Peyer's patch (tissue), 4 donors: ENCODE measurements at regions not wholly inside any gene's neighbourhood (a gene's known extent, or its start where the extent isn't known, plus 50 kb on each side); places are given as distances from the start of the nearest gene placed in this dataset.

ENCODE experiments used
- POLR2A ChIP-seq, 2 donors: fragments of 450-650 bp; IDR thresholded peaks; one replicate each; pipeline ENCODE4 v1.5.1; 2017; ENCODE audit warnings: antibody characterized with exemption in 2 of 2, mild to moderate bottlenecking in 2 of 2, moderate library complexity in 2 of 2
- TF ChIP-seq, protein P1 (sequence below), 6 experiments: fragments of 450-650 bp in 4 of 6; fragments of 200-600 bp in 2 of 6; sonication (generic) in 1 of 6; IDR thresholded peaks; one replicate each; pipeline ENCODE4 v1.5.1; 2017 to 2019; ENCODE audit warnings: antibody characterized with exemption in 6 of 6, mild to moderate bottlenecking in 3 of 6, moderate library complexity in 1 of 6

DNA sequence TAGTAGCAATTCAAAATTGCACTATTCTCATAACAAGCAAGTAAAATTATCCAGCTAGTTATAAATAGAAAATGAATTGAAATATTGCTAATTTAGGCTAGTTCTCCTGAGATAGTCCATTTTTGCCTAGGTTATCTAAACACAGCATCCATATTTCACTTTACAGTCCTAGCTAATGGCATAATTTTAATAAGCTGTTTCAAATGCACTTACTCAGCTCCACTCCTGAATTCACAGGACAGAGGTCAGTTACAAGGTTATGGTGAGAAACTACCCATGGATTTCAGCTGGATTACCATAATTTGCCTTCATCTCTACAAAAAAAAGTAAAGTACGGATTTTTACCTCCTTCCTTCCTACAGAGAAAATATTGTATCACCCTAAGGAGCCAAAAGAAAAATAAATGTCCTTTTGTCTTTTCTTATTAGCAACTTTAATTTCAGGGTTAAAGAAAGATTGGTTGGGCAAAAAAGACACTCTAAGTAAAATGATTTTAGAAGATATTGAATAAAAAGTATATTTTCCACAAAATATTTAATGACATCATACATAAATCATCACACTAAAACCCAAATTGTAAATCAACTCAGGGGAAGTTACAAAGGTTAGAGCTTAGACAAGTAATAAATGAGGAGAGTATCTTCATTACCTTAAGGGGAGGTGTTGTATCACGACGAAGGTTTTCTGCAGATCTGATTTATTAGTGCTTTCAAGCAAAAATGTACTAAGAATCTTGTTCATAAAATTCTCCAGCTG lies 377.4 kb downstream of the C12orf50 start:
- TF ChIP-seq, protein P1, sequence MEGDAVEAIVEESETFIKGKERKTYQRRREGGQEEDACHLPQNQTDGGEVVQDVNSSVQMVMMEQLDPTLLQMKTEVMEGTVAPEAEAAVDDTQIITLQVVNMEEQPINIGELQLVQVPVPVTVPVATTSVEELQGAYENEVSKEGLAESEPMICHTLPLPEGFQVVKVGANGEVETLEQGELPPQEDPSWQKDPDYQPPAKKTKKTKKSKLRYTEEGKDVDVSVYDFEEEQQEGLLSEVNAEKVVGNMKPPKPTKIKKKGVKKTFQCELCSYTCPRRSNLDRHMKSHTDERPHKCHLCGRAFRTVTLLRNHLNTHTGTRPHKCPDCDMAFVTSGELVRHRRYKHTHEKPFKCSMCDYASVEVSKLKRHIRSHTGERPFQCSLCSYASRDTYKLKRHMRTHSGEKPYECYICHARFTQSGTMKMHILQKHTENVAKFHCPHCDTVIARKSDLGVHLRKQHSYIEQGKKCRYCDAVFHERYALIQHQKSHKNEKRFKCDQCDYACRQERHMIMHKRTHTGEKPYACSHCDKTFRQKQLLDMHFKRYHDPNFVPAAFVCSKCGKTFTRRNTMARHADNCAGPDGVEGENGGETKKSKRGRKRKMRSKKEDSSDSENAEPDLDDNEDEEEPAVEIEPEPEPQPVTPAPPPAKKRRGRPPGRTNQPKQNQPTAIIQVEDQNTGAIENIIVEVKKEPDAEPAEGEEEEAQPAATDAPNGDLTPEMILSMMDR (IDR thresholded peaks at IDR 0.05), result no peak
- no peak for TF ChIP-seq POLR2A (IDR thresholded peaks at IDR 0.05)
